HG03045 (cell line): ENCODE measurements at regions not wholly inside any gene's neighbourhood (a gene's known extent, or its start where the extent isn't known, plus 50 kb on each side); places are given as distances from the start of the nearest gene placed in this dataset.

Experiments
- ATAC-seq: cut with Tn5 transposase; IDR thresholded peaks from one replicate; pipeline ENCODE4 v1.9.1; 2021; ENCODE audit warnings: mild to moderate bottlenecking, moderate library complexity; ENCODE audit not compliant: unreplicated experiment

GRCh38 chr4:98210281-98210680, 50.9 kb upstream of the RAP1GDS1 start:
- ATAC-seq, result no peak

- ATAC-seq, result no peak
These were observed 52.1 kb upstream of the RAP1GDS1 start for GRCh38 chr4:98209111-98209510.

GRCh38 chr4:98204236-98204553, 57.0 kb upstream of the RAP1GDS1 start:
- ATAC-seq, result peak; percentile 54

GRCh38 chr4:98203332-98204235, 57.6 kb upstream of the RAP1GDS1 start:
- ATAC-seq, result peak; percentile 82

GRCh38 chr4:98202907-98203306, 58.3 kb upstream of the RAP1GDS1 start:
- ATAC-seq, result no peak

- no peak for ATAC-seq
These were observed 56.0 kb upstream of the STPG2 start for GRCh38 chr4:98199247-98199646.

GRCh38 chr4:98195005-98195404, 51.7 kb upstream of the STPG2 start:
- ATAC-seq, result no peak

GRCh38 chr4:98193459-98194105, 50.3 kb upstream of the STPG2 start:
- ATAC-seq, result no peak
